22Rv1 (cell line): ENCODE measurements at regions not wholly inside any gene's neighbourhood (a gene's known extent, or its start where the extent isn't known, plus 50 kb on each side); places are given as distances from the start of the nearest gene placed in this dataset.

ENCODE experiments used
- ZFX ChIP-seq: fragments of 450-650 bp; IDR thresholded peaks from 2 replicates; pipeline ENCODE4 v1.6.1; 2017; ENCODE audit warnings: antibody characterized with exemption, borderline replicate concordance
- TF ChIP-seq, protein P1 (sequence below): fragments of 450-650 bp; IDR thresholded peaks from 2 replicates; pipeline ENCODE4 v1.5.1; 2017; ENCODE audit warnings: mild to moderate bottlenecking

DNA sequence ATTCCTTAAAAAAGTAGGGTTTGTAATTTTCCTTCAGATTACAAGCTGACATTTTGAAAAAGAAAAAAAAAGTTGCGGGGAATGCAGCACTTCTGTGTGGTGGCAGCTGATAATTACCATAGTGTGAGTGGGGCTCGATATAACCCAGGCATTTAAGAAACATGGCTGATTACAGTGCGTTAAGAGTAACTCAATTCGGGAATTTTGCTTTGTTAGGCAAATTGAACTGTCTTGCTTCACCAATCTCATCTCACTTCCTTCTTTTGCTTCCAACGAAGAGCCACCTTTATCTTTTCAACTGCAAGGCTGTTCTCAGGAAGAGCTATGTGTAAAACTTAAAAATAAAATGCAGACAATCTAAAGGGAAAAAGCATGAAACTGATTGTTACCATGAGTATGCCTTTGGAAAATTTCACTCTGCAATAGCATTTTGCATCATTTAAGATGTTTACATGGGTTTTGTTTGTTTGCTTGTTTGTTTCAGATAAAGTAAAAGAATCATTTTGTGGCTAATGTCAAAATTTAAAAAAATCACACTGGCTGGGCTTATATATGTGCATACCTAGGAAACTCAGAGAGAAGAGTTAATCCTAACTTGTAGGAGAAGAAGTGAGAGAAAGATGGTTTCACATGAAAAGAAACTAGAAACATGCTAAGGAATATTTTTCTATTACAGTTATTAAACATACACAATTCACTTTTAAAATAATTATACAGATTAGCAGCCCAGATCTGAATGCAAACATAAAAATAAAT lies 295.9 kb upstream of the ATP2B1 start:
- TF ChIP-seq, protein P1, sequence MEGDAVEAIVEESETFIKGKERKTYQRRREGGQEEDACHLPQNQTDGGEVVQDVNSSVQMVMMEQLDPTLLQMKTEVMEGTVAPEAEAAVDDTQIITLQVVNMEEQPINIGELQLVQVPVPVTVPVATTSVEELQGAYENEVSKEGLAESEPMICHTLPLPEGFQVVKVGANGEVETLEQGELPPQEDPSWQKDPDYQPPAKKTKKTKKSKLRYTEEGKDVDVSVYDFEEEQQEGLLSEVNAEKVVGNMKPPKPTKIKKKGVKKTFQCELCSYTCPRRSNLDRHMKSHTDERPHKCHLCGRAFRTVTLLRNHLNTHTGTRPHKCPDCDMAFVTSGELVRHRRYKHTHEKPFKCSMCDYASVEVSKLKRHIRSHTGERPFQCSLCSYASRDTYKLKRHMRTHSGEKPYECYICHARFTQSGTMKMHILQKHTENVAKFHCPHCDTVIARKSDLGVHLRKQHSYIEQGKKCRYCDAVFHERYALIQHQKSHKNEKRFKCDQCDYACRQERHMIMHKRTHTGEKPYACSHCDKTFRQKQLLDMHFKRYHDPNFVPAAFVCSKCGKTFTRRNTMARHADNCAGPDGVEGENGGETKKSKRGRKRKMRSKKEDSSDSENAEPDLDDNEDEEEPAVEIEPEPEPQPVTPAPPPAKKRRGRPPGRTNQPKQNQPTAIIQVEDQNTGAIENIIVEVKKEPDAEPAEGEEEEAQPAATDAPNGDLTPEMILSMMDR: no peak
- no peak for TF ChIP-seq ZFX
